Endothelial cell of umbilical vein (primary cell): ENCODE measurements at regions not wholly inside any gene's neighbourhood (a gene's known extent, or its start where the extent isn't known, plus 50 kb on each side); places are given as distances from the start of the nearest gene placed in this dataset.

Source experiments
- CTCF ChIP-seq, 2 donors: IDR thresholded peaks; 1 replicate in 1 of 2; 2 replicates in 1 of 2; pipeline ENCODE4 v1.5.1; 2011; ENCODE audit warnings: low read length in 2 of 2, mild to moderate bottlenecking in 2 of 2, moderate library complexity in 2 of 2, control low read depth in 1 of 2, inconsistent platforms in 1 of 2, low read depth in 1 of 2; ENCODE audit not compliant: insufficient read depth in 1 of 2; ENCODE audit errors: extremely low read depth in 1 of 2
- POLR2AphosphoS5 ChIP-seq: IDR thresholded peaks from 2 replicates; pipeline ENCODE4 v1.6.1; 2012; ENCODE audit warnings: low read depth, mild to moderate bottlenecking, control low read depth, low read length, moderate library complexity; ENCODE audit not compliant: insufficient read depth

GRCh38 chr2:16038621-16039020, 98.3 kb downstream of the MYCN start:
- TF ChIP-seq POLR2AphosphoS5, result no peak
- TF ChIP-seq CTCF (IDR thresholded peaks at IDR 0.05; ENCODE audit: extremely low read depth in 1 of 2, insufficient read depth in 1 of 2, low read depth in 1 of 2, low read length in 2 of 2), result no peak
